Right renal pelvis (tissue), 4 donors: ENCODE measurements at regions not wholly inside any gene's neighbourhood (a gene's known extent, or its start where the extent isn't known, plus 50 kb on each side); places are given as distances from the start of the nearest gene placed in this dataset.

ENCODE experiments used
- DNase-seq, 4 donors: peaks; one replicate each; pipeline ENCODE4 v3.0.0-alpha.2; 2013; ENCODE audit warnings: low read depth in 4 of 4, low spot score in 3 of 4, missing footprints in 1 of 4

DNA sequence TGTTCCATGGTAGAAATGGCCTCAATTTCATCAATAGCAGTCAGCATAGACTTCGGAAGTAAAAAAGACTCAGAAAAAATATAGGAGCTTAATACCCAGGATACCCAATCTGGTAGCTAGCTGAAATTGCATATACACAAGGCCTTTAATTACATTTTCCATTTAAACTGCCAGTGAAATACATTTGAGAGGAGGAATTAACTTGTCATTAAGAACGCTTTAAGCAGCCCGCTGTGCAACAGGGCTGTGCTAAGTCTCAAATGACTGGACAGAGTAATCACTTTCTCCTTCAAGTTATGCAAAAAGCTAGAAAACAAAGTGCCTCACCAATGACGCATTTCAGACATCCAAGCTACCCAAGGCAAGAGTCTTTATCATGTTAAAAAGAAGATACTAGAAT, 558.8 kb downstream of the MBD2 start:
- DNase-seq = no peak

DNA sequence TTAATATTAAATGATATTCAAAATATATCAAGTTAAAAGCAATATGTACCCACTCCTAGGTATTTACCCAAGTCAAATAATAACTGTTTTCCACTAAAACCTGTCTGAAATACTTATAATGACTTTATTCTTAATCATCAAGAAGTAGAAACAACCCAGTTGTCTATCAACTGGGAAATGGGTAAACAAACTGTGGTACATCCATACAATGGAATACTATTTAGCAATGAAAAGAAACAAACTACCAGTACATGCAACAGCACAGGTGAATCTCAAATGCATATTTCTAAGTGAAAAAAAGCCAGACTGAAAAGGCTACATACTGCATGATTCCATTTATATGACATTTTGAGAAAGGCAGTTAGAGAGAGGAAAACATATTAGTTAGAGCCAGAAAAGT, 559.9 kb downstream of the MBD2 start:
- DNase-seq = no peak

DNA sequence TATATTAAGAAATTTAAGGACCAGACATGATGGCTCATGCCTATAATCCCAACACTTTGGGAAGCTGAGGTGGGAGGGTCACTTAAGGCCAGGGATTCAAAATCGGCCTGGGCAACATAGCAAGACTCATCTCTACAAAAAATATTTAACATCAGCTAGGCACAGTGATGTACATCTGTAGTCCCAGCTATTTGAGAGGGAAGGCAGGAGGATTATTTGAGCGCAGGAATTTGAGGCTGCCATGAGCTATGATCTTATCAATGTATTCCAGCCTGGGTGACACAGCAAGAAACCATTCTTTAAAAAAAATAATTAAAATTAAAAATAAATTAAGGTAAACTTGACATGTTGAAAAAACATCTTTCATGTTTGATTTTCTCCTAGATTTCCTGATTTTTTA, 564.2 kb downstream of the MBD2 start:
- DNase-seq = no peak

DNA sequence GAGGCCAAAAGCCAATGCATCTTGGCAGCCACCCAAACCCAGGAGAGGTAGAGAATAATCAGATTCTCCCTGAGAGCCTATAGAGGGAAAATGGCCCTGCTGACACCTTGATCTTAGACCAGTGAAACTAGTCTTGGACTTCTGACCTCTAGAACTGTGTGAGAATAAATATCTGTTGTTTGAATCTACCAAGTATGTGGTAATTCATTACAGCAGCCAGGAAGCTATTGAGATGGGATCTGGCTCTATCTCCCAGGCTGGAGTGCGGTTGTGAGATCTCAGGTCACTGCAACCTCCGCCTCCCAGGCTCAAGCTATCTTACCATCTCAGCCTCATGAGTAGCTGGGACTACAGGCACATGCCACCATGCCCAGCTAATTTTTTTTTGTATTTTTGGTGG, 567.2 kb downstream of the MBD2 start:
- DNase-seq = no peak

DNA sequence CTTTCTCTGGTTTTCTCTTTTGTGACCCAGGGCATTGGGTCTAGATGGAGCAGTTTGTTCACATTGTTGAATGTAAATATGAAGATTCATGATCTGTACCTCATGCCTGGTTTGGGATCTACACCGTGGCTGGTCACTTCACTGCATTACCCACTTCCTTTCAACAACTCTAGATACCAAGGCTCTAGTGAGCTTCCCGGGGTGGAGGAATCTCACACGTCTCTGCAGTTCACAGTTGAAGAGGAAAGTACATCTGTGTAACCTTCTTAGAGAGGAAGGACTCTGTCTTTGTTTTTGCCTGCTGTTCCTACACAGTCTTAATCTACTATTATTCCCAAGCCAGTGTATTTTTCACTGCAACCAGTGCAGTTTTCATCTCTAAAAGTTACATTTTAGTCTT, 574.8 kb downstream of the MBD2 start:
- DNase-seq = no peak

GRCh38 chr18:53644799-53645471, 579.5 kb downstream of the MBD2 start:
- no peak for DNase-seq

- DNase-seq = no peak
These were observed 584.8 kb downstream of the MBD2 start for GRCh38 chr18:53639687-53640086.

GRCh38 chr18:53629337-53629736, 595.1 kb downstream of the MBD2 start:
- no peak for DNase-seq

DNA sequence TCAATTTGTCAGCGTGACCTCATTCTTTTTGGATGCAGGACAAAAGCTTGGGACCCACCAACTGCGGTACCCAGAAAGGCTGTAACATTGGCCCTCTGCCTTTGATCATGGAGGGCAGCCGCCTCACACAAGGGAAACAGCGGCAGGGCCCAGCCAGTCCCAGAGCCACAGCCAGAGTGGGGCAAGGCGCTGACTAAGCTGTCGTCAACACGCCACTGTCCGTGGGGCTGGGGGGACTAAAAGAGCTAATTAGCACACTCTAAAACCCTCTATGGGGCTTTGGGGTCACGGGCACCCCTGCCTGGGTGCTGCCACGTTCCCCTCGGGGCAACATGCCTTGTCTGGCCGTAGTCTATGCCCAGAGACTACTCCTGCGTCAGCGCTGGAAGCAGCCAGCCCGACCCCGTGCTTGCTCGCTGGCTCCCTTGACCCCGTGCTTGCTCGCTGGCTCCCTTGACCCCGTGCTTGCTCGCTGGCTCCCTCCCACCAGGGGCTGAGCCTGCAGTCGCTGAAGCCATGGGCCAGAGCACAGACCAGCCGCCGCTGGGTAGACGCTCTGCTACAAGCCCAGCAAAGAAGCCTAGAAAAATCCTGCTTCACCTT, 598.4 kb downstream of the MBD2 start:
- DNase-seq = no peak

DNA sequence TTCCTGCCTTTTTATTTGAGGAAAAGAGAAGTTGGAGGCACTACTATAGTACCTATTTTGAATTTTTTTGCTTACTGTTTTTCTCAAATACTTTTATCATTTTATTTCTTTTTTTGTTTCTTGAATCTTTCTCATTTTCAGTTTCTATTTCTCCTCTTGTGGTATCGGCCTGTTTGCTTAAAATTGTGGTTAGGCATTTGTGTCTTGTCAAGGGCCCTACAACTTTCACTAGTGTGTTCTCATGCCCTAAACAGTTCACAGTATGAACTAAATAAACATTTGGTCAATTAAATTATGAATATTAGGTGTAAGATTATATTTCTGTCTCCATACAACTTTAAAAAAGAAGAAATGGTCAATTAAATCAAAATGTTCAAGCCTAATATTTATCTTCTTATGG, 613.5 kb downstream of the MBD2 start:
- no peak for DNase-seq

- DNase-seq = no peak
These were observed 617.7 kb downstream of the MBD2 start for GRCh38 chr18:53606792-53607191.

- no peak for DNase-seq
These were observed 619.3 kb downstream of the MBD2 start for GRCh38 chr18:53605198-53605597.

DNA sequence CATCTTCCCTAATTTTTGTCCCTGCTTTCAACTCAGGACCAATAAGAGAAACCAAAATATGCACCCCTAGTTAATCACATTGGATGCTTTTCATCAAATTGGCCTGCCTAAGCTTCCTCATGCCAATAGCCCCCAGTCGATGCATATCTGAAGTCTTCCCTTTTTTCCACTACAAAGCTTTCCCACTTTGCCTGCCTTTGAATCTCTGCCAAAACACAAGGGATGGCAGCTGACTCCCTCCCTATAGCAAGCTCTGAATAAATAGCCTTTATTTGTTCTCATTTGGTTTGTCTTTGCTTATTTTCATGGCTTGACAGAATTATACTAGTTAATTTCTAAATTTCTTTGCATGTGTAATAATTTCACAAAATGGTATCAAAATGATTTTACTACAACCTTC, 621.2 kb downstream of the MBD2 start:
- DNase-seq = no peak

- DNase-seq = no peak
These were observed 623.1 kb downstream of the MBD2 start for GRCh38 chr18:53601344-53601743.

DNA sequence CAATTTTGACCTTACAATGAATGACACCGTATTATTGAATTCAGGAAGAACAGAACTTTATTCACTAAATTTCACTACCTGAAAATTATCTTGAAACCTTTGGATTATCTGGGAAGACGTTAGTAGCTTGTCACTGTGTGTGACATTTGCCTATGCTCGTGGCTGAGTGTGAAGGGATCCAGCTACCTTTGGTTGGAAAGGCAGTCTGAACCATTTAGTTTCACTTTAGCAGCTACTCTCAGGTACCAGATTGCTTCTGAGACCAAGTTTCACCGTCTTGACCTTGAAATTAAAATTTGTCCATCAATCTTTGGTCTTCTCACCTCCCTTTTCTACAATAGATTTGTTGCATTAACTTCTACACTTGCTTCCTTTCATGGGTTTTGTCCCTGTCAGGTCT, 637.5 kb downstream of the MBD2 start:
- no peak for DNase-seq
